Activated naive CD8-positive, alpha-beta T cell treated with anti-CD3 and anti-CD28 coated beads for 36 hours (primary cell): ENCODE measurements at regions not wholly inside any gene's neighbourhood (a gene's known extent, or its start where the extent isn't known, plus 50 kb on each side); places are given as distances from the start of the nearest gene placed in this dataset.
"Not testable (repeated sequence)": the region's sequence is repeated elsewhere in the genome, so short reads cannot be mapped to it uniquely, and the experiment has no call there.

Experiments used
- DNase-seq: peaks from one replicate; pipeline ENCODE4 v3.0.0; 2021
- H3K27ac Mint-ChIP-seq: one replicate; pipeline ENCODE4 v1.8.0; 2022; ENCODE audit warnings: mild to moderate bottlenecking, moderate library complexity, mixed read lengths
- H3K27me3 Mint-ChIP-seq: one replicate; pipeline ENCODE4 v1.8.0; 2022; ENCODE audit warnings: mild to moderate bottlenecking, mixed read lengths
- H3K36me3 Mint-ChIP-seq: one replicate; pipeline ENCODE4 v1.8.0; 2021; ENCODE audit warnings: mild to moderate bottlenecking, mixed read lengths
- H3K4me1 Mint-ChIP-seq: one replicate; pipeline ENCODE4 v1.8.0; 2021; ENCODE audit warnings: mixed read lengths
- H3K4me3 Mint-ChIP-seq: one replicate; pipeline ENCODE4 v1.8.0; 2022; ENCODE audit warnings: mild to moderate bottlenecking, moderate library complexity, mixed read lengths
- H3K9me3 Mint-ChIP-seq: one replicate; pipeline ENCODE4 v1.8.0; 2022; ENCODE audit warnings: mixed read lengths

GRCh38 chr20:23146181-23146580 lies 60.1 kb upstream of the CD93 start:
- Mint-ChIP-seq H3K27ac (no peak overlapping the region), H3K4me3 (no peak overlapping the region), H3K4me1 (peaks cover 17% of the 10 kb centered on the region), H3K9me3 (no peaks in the 10 kb centered on the region), H3K27me3 (no peaks in the 10 kb centered on the region), H3K36me3 (no peaks in the 10 kb centered on the region)
- no peak for DNase-seq

DNA sequence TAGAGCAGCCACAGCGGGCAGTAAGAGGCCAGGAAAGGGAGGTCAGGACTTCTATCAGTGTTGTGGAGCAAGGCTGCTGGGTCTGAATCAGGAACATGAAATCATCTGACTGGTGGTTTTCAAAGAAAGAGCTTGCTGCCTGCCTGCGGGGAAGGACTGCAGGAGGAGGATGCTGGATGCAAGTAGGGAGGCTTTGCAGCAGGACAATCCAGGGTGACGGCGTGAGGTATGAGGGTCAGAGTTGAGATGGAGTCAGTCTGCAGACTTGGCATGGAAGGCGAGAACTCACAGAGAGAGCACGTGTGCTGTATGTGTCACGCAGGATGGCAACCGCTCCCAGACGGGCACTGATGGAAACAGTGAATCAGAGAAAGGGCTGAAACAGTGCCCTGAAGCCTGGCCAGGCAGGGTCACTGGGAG lies 59.2 kb upstream of the CD93 start:
- no peaks in the 10 kb centered on the region for H3K9me3 Mint-ChIP-seq
- H3K4me1 Mint-ChIP-seq: peaks cover 17% of the 10 kb centered on the region
- H3K27ac Mint-ChIP-seq: no peak overlapping the region
- no peaks in the 10 kb centered on the region for H3K27me3 Mint-ChIP-seq
- no peaks in the 10 kb centered on the region for H3K36me3 Mint-ChIP-seq
- DNase-seq: no peak
- no peak overlapping the region for H3K4me3 Mint-ChIP-seq

- DNase-seq: no peak
- H3K4me3 Mint-ChIP-seq: no peak overlapping the region
- no peaks in the 10 kb centered on the region for H3K9me3 Mint-ChIP-seq
- H3K36me3 Mint-ChIP-seq: no peaks in the 10 kb centered on the region
- H3K4me1 Mint-ChIP-seq: peaks cover 17% of the 10 kb centered on the region
- no peaks in the 10 kb centered on the region for H3K27me3 Mint-ChIP-seq
- H3K27ac Mint-ChIP-seq: no peak overlapping the region
Observed at GRCh38 chr20:23144856-23145255, 58.7 kb upstream of the CD93 start.

- H3K27ac Mint-ChIP-seq: no peak overlapping the region
Observed at GRCh38 chr20:23143986-23144690, 58.0 kb upstream of the CD93 start.

DNA sequence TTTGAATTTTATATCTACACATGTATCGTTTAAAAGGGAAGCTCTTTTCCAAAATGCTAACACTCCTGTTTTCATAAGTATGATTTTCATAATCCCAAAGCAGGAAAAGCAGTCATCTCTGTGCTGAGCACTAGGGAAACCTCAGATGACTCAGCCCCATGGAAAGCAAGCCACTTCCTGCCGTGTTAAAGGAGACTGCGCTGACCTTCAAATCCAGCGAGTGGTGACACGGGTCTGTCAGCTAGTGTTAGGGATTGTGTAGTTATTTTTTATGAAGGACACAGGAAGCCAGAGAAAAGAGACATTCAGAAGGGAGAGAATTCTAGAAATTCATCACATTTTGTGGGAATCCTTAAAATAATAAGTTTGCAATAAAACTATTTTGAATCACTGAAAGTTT lies 57.0 kb upstream of the CD93 start:
- no peaks in the 10 kb centered on the region for H3K9me3 Mint-ChIP-seq
- no peaks in the 10 kb centered on the region for H3K27me3 Mint-ChIP-seq
- peaks cover 17% of the 10 kb centered on the region for H3K4me1 Mint-ChIP-seq
- H3K36me3 Mint-ChIP-seq: no peaks in the 10 kb centered on the region
- H3K27ac Mint-ChIP-seq: no peak overlapping the region
- H3K4me3 Mint-ChIP-seq: no peak overlapping the region
- DNase-seq: peak; percentile 14

More at GRCh38 chr20:23143986-23144690, 58.0 kb upstream of the CD93 start:
- no peaks in the 10 kb centered on the region for H3K9me3 Mint-ChIP-seq
- no peaks in the 10 kb centered on the region for H3K36me3 Mint-ChIP-seq
- peaks cover 17% of the 10 kb centered on the region for H3K4me1 Mint-ChIP-seq
- no peak overlapping the region for H3K4me3 Mint-ChIP-seq
- H3K27me3 Mint-ChIP-seq: no peaks in the 10 kb centered on the region
- DNase-seq: no peak

DNA sequence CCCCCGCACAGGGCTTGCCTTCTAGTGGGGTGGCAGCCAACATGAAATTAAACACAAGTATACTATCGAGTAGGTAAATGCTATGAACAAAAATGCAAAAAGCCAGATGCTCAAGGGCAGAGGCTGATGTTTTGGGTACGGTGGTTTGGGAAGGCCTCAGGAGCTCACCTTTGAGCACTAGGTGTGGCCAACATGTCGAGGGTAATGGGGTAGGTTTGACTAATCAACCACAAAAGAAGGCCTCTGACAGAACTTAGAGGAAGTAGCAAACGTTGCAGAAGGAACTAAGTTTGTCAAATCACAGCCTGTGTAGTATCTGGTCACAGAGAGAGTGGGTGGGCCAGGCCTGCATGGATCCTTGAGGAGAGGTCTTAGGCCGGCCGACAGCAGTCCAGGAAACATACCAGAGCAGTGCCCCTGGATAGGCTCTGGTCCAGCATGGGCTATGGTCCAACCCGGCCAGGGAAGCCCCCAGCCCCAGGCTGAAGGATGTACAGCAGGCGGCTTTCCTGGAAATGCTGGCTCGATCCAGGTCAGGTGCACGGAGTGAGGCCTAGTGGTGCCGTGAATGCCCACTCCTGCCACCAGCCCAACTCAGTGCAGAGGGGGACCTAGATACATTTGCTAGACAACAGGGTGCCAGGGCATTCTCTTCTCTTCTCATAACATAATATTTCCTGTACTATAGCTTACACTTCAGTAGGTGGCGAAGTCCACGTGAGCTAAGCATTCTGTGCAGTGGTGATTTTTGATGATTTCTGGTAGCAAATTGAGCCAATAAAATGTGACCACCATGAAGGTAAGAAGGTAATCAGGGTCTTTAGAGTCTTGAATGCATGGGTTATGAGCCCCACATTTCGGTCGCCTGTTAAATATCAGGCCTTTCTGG lies 56.3 kb upstream of the CD93 start:
- Mint-ChIP-seq H3K27ac (no peak overlapping the region), H3K4me1 (peaks cover 14% of the 10 kb centered on the region), H3K9me3 (no peaks in the 10 kb centered on the region), H3K4me3 (no peak overlapping the region), H3K27me3 (no peaks in the 10 kb centered on the region), H3K36me3 (no peaks in the 10 kb centered on the region)
- DNase-seq: peak; percentile 7

- no peak overlapping the region for H3K27ac Mint-ChIP-seq
- DNase-seq: no peak
- H3K4me3 Mint-ChIP-seq: no peak overlapping the region
- H3K4me1 Mint-ChIP-seq: peaks cover 14% of the 10 kb centered on the region
- H3K36me3 Mint-ChIP-seq: no peaks in the 10 kb centered on the region
- H3K9me3 Mint-ChIP-seq: no peaks in the 10 kb centered on the region
- H3K27me3 Mint-ChIP-seq: no peaks in the 10 kb centered on the region
Observed at GRCh38 chr20:23141450-23142161, 55.5 kb upstream of the CD93 start.

DNA sequence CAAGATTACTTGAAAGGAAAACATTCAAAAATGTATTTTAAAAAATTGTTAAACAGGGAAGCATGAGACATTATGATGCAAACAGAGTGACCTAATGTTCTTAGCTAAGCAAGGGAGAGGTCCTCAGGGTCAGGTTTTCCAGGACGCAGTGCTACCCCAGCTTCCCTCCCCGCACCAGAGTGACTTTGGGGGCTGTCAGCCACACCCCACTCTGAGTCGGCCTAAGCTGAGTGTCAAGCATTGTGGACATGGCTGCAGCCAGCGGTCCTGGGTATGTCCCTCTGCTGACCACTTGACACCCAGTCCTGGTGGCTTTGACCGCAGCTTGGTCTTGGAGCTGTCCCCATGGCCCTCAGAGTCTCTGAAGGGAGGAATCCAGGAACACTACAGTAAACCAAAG lies 54.9 kb upstream of the CD93 start:
- Mint-ChIP-seq H3K27me3 (no peaks in the 10 kb centered on the region), H3K9me3 (no peaks in the 10 kb centered on the region), H3K27ac (no peak overlapping the region), H3K4me3 (no peak overlapping the region), H3K36me3 (no peaks in the 10 kb centered on the region), H3K4me1 (peaks cover 14% of the 10 kb centered on the region)
- DNase-seq: no peak

DNA sequence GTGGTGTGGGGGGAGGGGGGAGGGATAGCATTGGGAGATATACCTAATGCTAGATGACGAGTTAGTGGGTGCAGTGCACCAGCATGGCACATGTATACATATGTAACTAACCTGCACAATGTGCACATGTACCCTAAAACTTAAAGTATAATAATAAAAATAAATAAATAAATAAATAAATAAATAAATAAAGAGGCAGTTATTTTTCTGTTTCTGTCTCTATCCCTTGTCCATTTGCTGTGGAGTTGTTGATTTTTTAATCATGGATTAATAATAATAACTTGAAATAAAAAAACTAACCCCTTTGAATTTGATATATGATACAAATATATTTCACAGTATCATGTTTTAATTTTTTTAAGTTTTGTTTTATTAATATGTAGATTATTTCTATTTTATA lies 53.9 kb upstream of the CD93 start:
- H3K4me3 Mint-ChIP-seq, H3K27ac Mint-ChIP-seq: not testable (repeated sequence)

DNA sequence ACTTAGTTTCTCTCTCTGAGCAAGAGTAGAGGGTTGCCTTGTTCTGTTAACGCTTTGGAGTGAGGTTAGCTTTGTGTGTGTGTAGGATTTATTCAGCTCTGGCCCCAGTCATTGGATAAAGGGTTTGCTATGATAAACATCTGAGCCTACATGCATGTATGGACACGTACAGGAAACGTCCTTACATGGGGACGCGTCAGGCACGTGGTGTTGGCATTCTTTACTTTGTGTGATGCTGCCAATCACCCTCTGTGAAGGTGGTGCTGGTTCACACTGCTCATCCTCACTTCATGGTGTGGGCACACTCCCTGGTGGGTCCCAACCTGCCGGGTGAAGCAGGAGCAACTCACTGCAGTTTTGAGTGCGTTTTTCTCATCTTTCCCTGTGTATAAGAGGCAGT lies 53.4 kb upstream of the CD93 start:
- H3K27me3 Mint-ChIP-seq: no peaks in the 10 kb centered on the region
- no peak for DNase-seq
- H3K4me3 Mint-ChIP-seq: no peak overlapping the region
- H3K27ac Mint-ChIP-seq: no peak overlapping the region
- no peaks in the 10 kb centered on the region for H3K9me3 Mint-ChIP-seq
- H3K4me1 Mint-ChIP-seq: peaks cover 14% of the 10 kb centered on the region
- H3K36me3 Mint-ChIP-seq: no peaks in the 10 kb centered on the region

More for the DNA sequence above, 53.9 kb upstream of the CD93 start:
- H3K9me3 Mint-ChIP-seq, H3K27me3 Mint-ChIP-seq, H3K36me3 Mint-ChIP-seq, DNase-seq: not testable (repeated sequence)
- peaks cover 14% of the 10 kb centered on the region for H3K4me1 Mint-ChIP-seq

DNA sequence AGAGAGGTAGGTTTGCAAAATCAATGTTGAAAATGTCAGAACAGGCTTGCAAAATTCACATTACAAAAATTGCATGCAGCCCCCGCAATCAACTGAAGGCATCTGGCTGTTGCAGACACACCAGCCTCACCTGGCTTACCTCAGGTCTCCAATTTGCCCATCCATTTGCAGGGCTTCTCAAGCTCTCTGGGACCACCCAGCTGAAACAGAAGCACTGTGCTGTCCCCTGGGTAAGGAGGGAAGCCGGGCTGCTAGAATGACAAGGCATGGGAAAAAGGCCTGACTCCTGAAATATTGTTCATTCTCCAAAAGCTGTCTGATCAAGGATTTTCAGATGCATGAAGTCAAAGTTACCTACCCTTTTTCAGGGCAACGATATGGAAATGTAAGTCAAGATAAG lies 52.6 kb upstream of the CD93 start:
- Mint-ChIP-seq H3K36me3 (no peaks in the 10 kb centered on the region), H3K27ac (no peak overlapping the region)

DNA sequence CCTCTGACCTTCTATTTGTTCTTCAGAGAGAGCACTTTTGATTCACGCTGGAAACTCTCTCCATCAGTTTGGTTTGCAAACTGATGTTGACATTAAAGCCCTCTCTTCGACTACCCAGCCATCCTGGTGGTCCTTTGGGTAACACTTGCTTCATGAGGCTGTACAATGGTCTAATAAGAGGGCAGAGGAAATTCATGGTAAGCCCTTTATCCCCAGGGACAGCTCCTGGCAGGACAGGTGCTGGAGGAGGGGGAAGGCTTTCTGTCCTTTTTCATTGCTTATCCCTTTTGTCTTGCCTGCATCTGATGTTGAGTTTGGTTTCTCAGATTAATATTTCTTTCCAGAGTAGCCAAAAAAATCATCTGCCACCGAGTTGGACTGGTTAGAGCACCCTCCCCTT lies 52.1 kb upstream of the CD93 start:
- no peak overlapping the region for H3K4me3 Mint-ChIP-seq
- no peaks in the 10 kb centered on the region for H3K36me3 Mint-ChIP-seq
- no peak for DNase-seq
- peaks cover 14% of the 10 kb centered on the region for H3K4me1 Mint-ChIP-seq
- no peak overlapping the region for H3K27ac Mint-ChIP-seq
- no peaks in the 10 kb centered on the region for H3K27me3 Mint-ChIP-seq
- H3K9me3 Mint-ChIP-seq: no peaks in the 10 kb centered on the region

More for the DNA sequence above, 52.6 kb upstream of the CD93 start:
- H3K27me3 Mint-ChIP-seq: no peaks in the 10 kb centered on the region
- H3K4me3 Mint-ChIP-seq: no peak overlapping the region
- H3K4me1 Mint-ChIP-seq: peaks cover 14% of the 10 kb centered on the region
- no peaks in the 10 kb centered on the region for H3K9me3 Mint-ChIP-seq
- no peak for DNase-seq

DNA sequence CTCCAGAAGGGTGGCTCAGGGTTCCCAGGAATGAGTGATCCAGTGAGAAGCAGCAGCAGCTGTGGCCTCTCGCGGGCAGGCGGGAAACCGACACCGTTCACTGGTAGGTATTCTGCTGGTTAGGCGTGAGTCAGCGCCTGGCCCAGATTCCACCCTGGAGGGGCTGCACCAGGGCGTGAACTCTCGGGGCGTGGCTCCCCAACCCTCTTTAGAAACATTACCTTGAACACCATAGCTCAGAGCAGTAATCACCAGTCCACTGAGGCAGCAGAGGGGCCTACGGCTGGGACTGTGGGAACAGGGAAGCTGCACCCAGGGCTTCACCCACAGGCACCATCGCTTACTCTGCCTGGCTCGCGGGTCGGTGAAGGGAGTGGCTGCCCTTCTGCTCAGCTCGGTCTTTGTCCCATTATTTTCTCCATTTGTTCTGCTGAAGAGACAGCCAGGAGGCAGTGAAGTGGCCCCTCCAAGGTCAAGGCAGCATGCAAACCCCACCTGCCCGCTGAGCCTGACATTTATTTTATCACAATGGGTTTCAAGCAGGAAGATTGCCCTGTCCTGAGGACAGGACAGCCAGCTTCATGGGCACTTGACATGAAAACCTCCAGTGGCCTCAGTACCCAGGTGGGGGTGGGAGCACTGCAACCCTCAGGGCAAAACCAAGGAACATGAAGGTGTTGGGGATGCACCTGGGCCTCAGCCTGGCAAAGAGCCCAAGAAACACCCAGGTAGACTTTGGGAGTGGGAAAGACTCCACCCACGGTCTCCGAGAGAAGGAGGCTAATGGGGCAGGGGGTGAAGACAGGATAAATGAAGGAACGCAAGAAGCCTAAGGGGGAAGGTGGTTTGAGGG lies 51.0 kb upstream of the CD93 start:
- H3K27me3 Mint-ChIP-seq: no peaks in the 10 kb centered on the region
- no peak for DNase-seq
- no peaks in the 10 kb centered on the region for H3K36me3 Mint-ChIP-seq
- H3K4me1 Mint-ChIP-seq: peaks cover 6% of the 10 kb centered on the region
- H3K9me3 Mint-ChIP-seq: no peaks in the 10 kb centered on the region
- no peak overlapping the region for H3K27ac Mint-ChIP-seq
- no peak overlapping the region for H3K4me3 Mint-ChIP-seq
